C4-2B (cell line): ENCODE measurements at regions not wholly inside any gene's neighbourhood (a gene's known extent, or its start where the extent isn't known, plus 50 kb on each side); places are given as distances from the start of the nearest gene placed in this dataset.

ENCODE experiments used
- H3K27ac ChIP-seq: fragments of 450-650 bp; 2 replicates; pipeline ENCODE4 v1.5.1; 2017
- CTCF ChIP-seq: fragments of 450-650 bp; conservative IDR thresholded peaks from 2 replicates; pipeline ENCODE4 v1.5.1; 2017; ENCODE audit warnings: mild to moderate bottlenecking
- ZFX ChIP-seq: fragments of 450-650 bp; IDR thresholded peaks from 2 replicates; pipeline ENCODE4 v1.6.1; 2017

- no peak for TF ChIP-seq ZFX
- TF ChIP-seq CTCF: peak; percentile 29
- H3K27ac ChIP-seq: no peak overlapping the region
Measured at GRCh38 chr6:166862287-166862977, 93.9 kb downstream of the RNASET2 start.

- no peak for TF ChIP-seq CTCF
- no peak overlapping the region for H3K27ac ChIP-seq
Measured at GRCh38 chr6:166861961-166862286, 94.4 kb downstream of the RNASET2 start.

GRCh38 chr6:166861304-166861703 is 95.0 kb downstream of the RNASET2 start:
- H3K27ac ChIP-seq: no peak overlapping the region
- TF ChIP-seq CTCF: no peak
- no peak for TF ChIP-seq ZFX

GRCh38 chr6:166860392-166860791 is 96.0 kb downstream of the RNASET2 start:
- H3K27ac ChIP-seq: no peak overlapping the region
- no peak for TF ChIP-seq ZFX
- TF ChIP-seq CTCF: no peak

GRCh38 chr6:166855416-166855815 is 100.9 kb downstream of the RNASET2 start:
- TF ChIP-seq CTCF: no peak
- TF ChIP-seq ZFX: no peak
- no peak overlapping the region for H3K27ac ChIP-seq

- TF ChIP-seq CTCF: no peak
- no peak for TF ChIP-seq ZFX
- no peak overlapping the region for H3K27ac ChIP-seq
Measured at GRCh38 chr6:166853371-166854325, 102.7 kb downstream of the RNASET2 start.

GRCh38 chr6:166852451-166852975 is 103.8 kb downstream of the RNASET2 start:
- TF ChIP-seq CTCF (no peak), ZFX (no peak)
- no peak overlapping the region for H3K27ac ChIP-seq
